Right ventricle myocardium inferior (tissue), 1 donor: ENCODE measurements at regions not wholly inside any gene's neighbourhood (a gene's known extent, or its start where the extent isn't known, plus 50 kb on each side); places are given as distances from the start of the nearest gene placed in this dataset.
"Not testable (repeated sequence)": the region's sequence is repeated elsewhere in the genome, so short reads cannot be mapped to it uniquely, and the experiment has no call there.

Source experiments
- ATAC-seq: fragments of 200-7000 bp; cut with Tn5 transposase; one replicate; pipeline ENCODE4 v1.9.1; 2020; ENCODE audit warnings: mild to moderate bottlenecking, moderate library complexity
- DNase-seq: peaks from one replicate; pipeline ENCODE4 v3.0.0; 2021; ENCODE audit errors: missing footprints
- intact Hi-C: fragments of 100-400 bp; cut with DNase I; formaldehyde crosslinking; loops from one replicate; pipeline ENCODE4 v1.11.0; 2022
- donor health status: DM: no; HTN: yes; CAD: no; lungs with severe emphysema.

GRCh38 chr12:38469715-38470114 lies 153.1 kb downstream of the ALG10B start:
- intact Hi-C loops, result no loop called here
- DNase-seq, result no peak
- no peak for ATAC-seq

GRCh38 chr12:38477340-38478090 lies 160.9 kb downstream of the ALG10B start:
- DNase-seq, result no peak
- intact Hi-C loops, result no loop called here
- no peak for ATAC-seq

- DNase-seq (no peak), ATAC-seq (no peak)
- intact Hi-C loops, result no loop called here
Measured at GRCh38 chr12:38480594-38480993, 164.0 kb downstream of the ALG10B start.

- no peak for DNase-seq
- ATAC-seq, result no peak
- intact Hi-C loops, result no loop called here
Measured at GRCh38 chr12:38484821-38485449, 168.4 kb downstream of the ALG10B start.

GRCh38 chr12:38488866-38489265 lies 172.3 kb downstream of the ALG10B start:
- intact Hi-C loops, result no loop called here
- DNase-seq (no peak), ATAC-seq (no peak)

- DNase-seq (no peak), ATAC-seq (no peak)
- intact Hi-C loops, result no loop called here
Measured at GRCh38 chr12:38490073-38490472, 173.5 kb downstream of the ALG10B start.

GRCh38 chr12:38490941-38491340 lies 174.4 kb downstream of the ALG10B start:
- ATAC-seq (no peak), DNase-seq (no peak)
- intact Hi-C loops, result no loop called here

GRCh38 chr12:38501481-38501880 lies 184.9 kb downstream of the ALG10B start:
- intact Hi-C loops, result no loop called here
- DNase-seq, result no peak
- no peak for ATAC-seq

- intact Hi-C loops, result no loop called here
- no peak for DNase-seq
- ATAC-seq, result no peak
Measured at GRCh38 chr12:38501991-38502390, 185.4 kb downstream of the ALG10B start.

GRCh38 chr12:38502415-38502814 lies 185.8 kb downstream of the ALG10B start:
- no peak for ATAC-seq
- intact Hi-C loops, result no loop called here
- no peak for DNase-seq

GRCh38 chr12:38507839-38508238 lies 191.3 kb downstream of the ALG10B start:
- no peak for DNase-seq
- intact Hi-C loops, result no loop called here
- no peak for ATAC-seq

GRCh38 chr12:38508246-38508645 lies 191.7 kb downstream of the ALG10B start:
- DNase-seq (peak; percentile 28), ATAC-seq (no peak)
- intact Hi-C loops, result no loop called here

GRCh38 chr12:38515912-38516311 lies 199.3 kb downstream of the ALG10B start:
- intact Hi-C loops, result no loop called here
- ATAC-seq (no peak), DNase-seq (no peak)

GRCh38 chr12:38516418-38516817 lies 199.8 kb downstream of the ALG10B start:
- intact Hi-C loops, result no loop called here
- ATAC-seq, result no peak

GRCh38 chr12:38523920-38524319 lies 207.3 kb downstream of the ALG10B start:
- ATAC-seq (no peak), DNase-seq (no peak)
- intact Hi-C loops, result no loop called here

More at GRCh38 chr12:38516418-38516817, 199.8 kb downstream of the ALG10B start:
- no peak for DNase-seq

GRCh38 chr12:38527631-38528030 lies 211.1 kb downstream of the ALG10B start:
- DNase-seq (no peak), ATAC-seq (no peak)
- intact Hi-C loops, result no loop called here

GRCh38 chr12:38528527-38528926 lies 212.0 kb downstream of the ALG10B start:
- DNase-seq, result no peak
- intact Hi-C loops, result no loop called here
- ATAC-seq, result no peak

- DNase-seq, intact Hi-C loops, ATAC-seq: not testable (repeated sequence)
Measured at GRCh38 chr12:38529281-38529680, 212.7 kb downstream of the ALG10B start.

- no peak for ATAC-seq
- intact Hi-C loops, result no loop called here
- no peak for DNase-seq
Measured at GRCh38 chr12:38538319-38538718, 221.7 kb downstream of the ALG10B start.

- DNase-seq (no peak), ATAC-seq (no peak)
- intact Hi-C loops, result no loop called here
Measured at GRCh38 chr12:38540156-38540555, 223.6 kb downstream of the ALG10B start.

GRCh38 chr12:38541849-38542248 lies 225.3 kb downstream of the ALG10B start:
- intact Hi-C loops, result no loop called here
- ATAC-seq (no peak), DNase-seq (no peak)
